Omental fat pad (tissue), 3 donors: ENCODE measurements at regions not wholly inside any gene's neighbourhood (a gene's known extent, or its start where the extent isn't known, plus 50 kb on each side); places are given as distances from the start of the nearest gene placed in this dataset.

ENCODE experiments used
- ATAC-seq: fragments of 150-250 bp; one replicate; pipeline ENCODE4 v1.9.1; 2016; ENCODE audit warnings: mild to moderate bottlenecking, moderate library complexity; ENCODE audit not compliant: low FRiP score
- DNase-seq: peaks from one replicate; pipeline ENCODE4 v3.0.0-alpha.2; 2019; ENCODE audit warnings: low spot score
- CTCF ChIP-seq, 3 donors: fragments of 450-650 bp; IDR thresholded peaks; one replicate each; pipeline ENCODE4 v1.5.1; 2016 to 2017; ENCODE audit warnings: antibody characterized with exemption in 3 of 3, mild to moderate bottlenecking in 3 of 3, moderate library complexity in 2 of 3

- no peak for ATAC-seq
- no peak for DNase-seq
- TF ChIP-seq CTCF (IDR thresholded peaks at IDR 0.05) = no peak
Observed at GRCh38 chr10:65123120-65123519, 1601.9 kb downstream of the REEP3 start.

GRCh38 chr10:65125212-65125611, 1604.0 kb downstream of the REEP3 start:
- no peak for TF ChIP-seq CTCF (IDR thresholded peaks at IDR 0.05)
- ATAC-seq = no peak
- DNase-seq = no peak

- no peak for TF ChIP-seq CTCF (IDR thresholded peaks at IDR 0.05)
- ATAC-seq (no peak), DNase-seq (no peak)
Observed at GRCh38 chr10:65126288-65126687, 1605.1 kb downstream of the REEP3 start.

- DNase-seq (no peak), ATAC-seq (no peak)
- no peak for TF ChIP-seq CTCF (IDR thresholded peaks at IDR 0.05)
Observed at GRCh38 chr10:65128277-65128676, 1607.1 kb downstream of the REEP3 start.

GRCh38 chr10:65130162-65130758, 1609.1 kb downstream of the REEP3 start:
- ATAC-seq = no peak
- TF ChIP-seq CTCF (IDR thresholded peaks at IDR 0.05) = no peak

GRCh38 chr10:65133652-65134051, 1612.5 kb downstream of the REEP3 start:
- DNase-seq (no peak), ATAC-seq (no peak)
- TF ChIP-seq CTCF (IDR thresholded peaks at IDR 0.05) = no peak

More at GRCh38 chr10:65130162-65130758, 1609.1 kb downstream of the REEP3 start:
- no peak for DNase-seq

GRCh38 chr10:65135508-65135907, 1614.3 kb downstream of the REEP3 start:
- ATAC-seq = no peak
- no peak for TF ChIP-seq CTCF (IDR thresholded peaks at IDR 0.05)
- DNase-seq = no peak
